ENCODE measurements at regions not wholly inside any gene's neighbourhood (a gene's known extent, or its start where the extent isn't known, plus 50 kb on each side); places are given as distances from the start of the nearest gene placed in this dataset.
"Not testable (repeated sequence)": the region's sequence is repeated elsewhere in the genome, so short reads cannot be mapped to it uniquely, and the experiment has no call there.

DNA sequence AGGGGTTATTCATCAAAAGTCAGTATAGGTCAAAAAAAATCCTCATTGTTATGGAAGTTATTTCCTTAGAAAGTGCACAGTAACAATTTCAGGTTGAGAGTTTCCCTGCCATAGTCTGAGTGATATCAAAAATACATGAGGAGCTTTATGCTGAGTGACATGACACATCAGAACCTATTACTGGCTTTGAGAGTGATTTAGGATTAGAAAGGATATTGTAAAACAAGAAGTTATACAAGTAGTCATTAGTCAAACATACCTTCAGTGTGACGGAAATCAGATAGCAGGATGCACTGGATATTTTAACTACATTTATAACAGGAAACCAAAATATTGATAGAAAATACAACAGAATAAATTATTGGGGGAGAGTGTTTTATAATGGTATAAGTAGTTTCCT lies 471.1 kb downstream of the VGLL3 start:
- DNase-seq: no peak

DNA sequence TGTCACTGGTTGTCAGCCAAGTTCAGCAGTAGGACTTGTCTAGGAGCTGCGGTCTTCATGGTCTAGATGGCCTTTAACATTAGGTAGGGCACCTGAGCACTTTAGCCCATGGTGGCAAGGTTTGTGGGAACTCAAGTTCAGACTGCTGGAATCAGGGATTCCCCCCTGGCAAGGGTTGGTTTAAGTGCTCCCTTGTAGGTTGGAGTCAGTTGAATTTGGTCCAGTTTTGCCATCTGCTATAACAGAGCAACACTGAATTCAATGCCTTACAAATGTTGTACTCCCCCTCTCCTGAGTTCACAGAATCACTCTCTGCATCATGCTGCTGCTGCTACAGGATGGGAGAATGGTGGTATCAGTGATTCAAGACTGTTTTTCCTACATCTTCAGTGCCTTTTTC lies 509.3 kb downstream of the VGLL3 start:
- DNase-seq: no peak

DNA sequence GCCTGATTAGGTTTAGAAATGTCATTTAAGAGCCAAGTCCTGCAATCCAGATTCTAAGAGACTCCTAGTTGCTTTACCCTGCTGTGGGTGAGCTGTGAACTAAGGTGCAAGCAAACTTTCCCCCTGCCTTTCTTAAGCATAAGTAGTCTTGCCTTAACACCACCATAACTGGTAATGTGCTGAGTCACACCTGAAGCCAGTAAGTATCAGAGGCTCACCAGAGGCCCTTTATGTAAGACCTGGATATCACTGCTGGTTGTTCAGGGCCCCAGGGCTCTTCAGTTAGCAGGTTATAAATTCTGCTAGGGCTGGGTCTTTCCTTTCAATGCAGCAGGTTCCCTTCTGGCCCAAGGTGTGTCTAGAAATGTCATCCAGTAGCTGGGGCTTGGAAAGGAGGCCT lies 509.9 kb downstream of the VGLL3 start:
- no peak for DNase-seq

DNA sequence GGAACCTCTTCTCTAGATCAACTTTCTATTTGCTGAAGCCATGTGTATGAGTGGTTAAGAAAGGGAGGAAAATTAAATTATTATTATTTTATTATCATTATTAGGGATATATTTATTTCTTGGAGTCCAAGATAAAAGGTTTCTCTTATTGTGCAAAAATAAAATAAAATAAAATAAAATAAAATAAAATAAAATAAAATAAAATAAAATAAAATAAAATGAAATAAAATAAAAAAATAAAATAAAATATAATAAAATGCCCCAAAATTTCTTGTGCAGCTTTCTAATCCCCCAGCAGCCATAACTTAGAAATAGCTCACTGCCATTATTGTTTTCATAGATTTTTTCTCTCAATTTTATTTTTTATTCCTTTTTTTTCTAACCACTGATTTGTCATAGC lies 526.8 kb downstream of the VGLL3 start:
- no peak for DNase-seq

DNA sequence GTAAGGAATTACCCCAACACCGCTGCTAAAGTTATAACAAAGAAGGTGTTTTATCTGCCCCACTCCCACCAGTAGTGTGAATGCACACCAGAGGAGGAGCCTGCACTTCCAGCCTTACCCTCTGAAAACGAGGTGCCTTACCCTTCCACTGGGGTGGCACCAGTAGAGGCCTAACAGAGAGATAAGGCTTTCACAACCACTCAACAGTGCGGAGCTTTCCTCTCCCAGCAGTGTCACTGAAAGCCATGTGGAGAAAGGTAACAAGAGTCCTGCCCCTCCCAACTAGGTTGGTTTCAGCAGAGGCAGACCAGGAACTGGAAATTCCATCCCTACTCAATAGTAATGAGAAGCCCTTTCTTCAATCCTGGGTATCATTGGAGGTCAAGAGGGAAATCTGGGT lies 539.2 kb downstream of the VGLL3 start:
- DNase-seq: no peak

DNA sequence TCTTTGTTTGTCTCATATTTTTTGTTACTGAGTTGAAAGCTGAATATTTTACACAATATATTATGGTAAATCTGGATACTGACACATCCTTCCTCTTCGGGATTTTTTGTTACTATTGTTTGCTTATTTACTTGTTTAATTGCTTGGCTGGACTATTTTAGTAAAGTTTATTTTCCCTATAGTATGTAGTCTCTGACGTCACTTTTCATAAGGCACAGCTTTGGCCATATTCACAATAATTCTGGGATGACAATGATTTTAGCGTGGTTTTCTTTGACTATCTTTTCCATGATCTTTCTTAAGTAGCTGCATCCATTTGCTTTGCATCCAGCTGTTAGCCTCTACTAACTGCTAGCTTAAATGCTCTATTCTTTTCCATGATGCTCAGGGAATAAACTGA lies 552.4 kb downstream of the VGLL3 start:
- no peak for DNase-seq

DNA sequence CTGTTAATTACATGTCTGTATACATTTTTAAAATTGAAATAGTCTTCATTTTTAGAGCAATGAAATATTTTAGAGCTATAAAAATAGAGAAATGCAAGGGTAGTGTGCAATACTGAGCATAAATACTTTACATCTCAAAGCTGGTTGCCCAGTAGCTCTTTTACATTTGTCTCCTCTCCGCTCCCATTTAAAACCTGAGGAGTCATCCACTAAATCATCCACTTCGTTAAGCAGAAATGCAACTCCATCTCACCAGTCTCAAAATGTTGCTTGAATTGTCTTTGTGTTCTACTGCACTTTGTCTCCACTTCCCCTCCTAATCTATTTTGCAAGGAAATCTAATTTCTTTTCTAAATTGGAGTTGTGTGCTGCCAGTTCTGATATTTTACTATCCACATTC lies 563.6 kb downstream of the VGLL3 start:
- DNase-seq: no peak

DNA sequence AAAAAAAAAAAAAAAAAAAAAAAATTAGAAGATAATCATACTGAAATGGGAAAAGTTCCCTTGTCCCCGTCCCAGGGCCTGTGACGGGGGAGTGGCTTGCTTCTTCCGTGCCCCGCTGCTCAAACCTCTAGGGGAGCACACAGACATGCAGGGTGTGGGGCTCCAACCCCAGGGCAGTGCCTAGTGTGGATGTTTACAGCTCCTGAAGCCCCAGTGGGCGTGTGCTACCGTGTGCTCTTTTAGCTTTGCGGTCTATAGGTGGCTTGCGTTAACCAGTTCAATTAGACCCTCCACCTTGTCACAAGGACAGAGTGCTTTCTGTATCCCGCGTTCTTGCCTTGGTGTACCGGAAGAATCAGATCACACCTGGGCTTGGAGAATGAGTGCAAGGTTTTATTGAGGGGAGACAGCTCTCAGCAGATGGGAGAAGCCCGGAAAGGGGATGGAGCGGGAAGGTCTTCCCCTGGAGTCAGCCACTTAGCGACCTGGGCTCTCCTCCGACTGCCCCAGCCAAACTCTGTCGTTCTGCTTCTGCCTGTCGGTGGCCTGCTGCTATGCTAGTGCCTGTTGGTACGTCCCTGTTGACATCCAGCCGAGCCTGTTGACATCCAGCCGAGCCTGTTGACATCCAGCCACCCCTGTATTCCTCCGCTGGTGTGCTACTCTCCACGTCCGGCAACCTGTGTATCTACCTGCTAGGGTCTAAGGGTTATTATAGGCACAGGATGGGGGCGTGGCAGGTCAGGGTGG lies 569.8 kb downstream of the VGLL3 start:
- no peak for DNase-seq

DNA sequence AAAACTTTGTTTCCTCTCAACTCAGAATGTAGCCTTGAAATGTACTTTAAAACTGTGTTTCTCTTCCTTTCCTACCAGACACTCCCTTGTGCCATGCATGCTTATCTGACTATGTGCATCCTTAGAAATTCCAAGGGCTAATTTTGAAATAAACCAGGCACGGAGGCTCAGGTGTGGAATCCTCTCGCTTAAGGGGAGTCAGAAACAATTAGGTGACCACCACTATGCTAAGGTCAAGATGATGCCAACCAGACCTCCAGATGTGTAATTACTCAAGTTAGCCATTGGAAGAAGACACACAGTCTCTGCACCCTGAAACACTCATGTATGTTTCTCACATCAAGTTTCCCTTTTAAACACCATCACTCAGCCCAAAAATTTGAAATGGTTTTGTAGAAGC lies 572.1 kb downstream of the VGLL3 start:
- DNase-seq: no peak

DNA sequence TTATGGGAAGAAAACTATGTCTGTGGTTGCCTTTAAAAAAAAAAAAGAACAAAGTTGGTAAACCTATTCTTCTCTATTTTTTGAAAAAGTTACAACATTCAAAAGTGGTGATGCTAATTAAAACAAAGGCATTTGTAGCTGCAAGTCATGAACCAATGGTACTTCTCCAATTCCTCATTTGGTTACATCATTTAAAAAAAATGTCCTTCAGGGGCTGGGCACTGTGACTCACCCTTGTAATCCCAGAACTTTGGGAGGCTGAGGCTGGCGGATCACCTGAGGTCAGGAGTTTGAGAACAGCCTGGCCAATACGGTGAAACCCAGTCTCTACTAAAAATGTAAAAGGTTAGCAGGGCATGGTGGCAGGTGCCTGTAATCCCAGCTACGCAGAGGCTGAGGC lies 574.6 kb downstream of the VGLL3 start:
- no peak for DNase-seq

DNA sequence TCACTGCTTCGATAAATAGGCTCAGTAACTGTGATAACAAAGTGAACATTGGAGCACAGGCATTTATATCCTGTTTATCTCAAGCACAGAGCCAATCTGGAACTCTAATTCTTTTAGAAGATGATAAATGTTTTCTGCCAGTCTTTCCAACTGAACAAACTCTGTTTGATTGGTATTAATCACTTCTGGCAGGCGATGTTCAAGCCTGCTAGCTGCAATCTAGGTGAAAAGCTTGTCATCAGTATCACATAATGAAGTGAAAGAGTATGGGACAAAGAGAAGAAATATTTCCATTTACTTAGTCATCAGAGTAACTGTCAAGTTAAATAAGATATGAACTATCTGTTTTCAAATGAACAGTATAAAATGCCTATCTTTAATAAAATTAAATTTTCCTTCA lies 577.3 kb downstream of the VGLL3 start:
- no peak for DNase-seq

DNA sequence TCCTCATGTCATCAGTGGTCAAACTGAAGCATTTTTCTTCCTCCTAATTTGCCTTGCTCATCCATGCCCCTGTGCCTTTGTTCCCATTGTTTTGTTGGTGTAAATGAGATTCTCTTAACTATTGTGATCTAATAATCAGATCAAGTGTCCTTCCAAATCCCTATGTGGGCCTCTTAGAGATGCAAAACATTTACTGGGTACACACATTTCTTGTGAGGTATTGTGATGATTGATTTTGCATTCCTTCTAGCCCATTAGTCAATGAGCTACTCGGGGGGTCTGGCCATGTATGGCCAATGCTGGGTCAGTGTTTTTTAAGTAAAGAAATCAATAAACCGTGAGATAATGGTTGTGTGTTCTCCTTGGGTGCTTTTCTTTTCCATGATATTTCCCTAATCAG lies 580.4 kb downstream of the VGLL3 start:
- no peak for DNase-seq

DNA sequence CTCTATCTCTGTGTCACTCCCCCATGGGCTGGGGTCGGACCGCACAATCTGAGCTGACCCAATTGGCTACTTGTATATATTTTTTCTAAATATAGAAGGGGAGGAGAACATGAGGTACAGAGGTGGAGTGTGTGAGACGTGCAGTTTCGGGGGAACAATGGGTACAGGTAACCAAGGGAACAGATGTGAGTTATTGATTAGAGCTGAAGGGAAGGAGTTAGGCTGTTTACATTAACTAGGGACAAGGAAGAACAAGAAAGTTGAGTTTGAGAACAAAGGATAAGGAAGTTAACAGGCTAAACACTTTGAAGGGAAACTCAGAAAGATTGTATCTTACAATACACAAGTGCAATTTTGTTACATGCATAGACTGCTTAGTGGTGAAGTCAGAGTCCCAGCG lies 601.2 kb downstream of the VGLL3 start:
- DNase-seq: not testable (repeated sequence)

DNA sequence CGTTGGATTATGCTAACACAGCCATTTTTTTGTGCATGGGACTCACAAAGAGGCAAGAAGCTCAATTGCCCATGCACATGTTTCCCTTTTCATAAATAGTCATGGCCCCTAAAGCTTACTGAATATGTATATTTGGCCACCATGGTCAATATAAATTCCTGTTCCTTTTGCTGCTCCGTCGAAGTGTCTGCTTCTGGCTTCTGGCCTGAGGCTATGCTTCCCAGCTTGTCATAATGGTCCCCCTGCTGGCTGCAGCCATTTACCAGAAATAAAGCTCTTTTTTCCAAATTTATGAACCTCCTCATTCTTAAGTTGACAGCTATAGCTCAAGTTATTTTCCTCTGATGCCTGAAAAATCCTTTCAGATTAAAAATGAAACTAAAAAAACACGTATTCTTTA lies 602.1 kb downstream of the VGLL3 start:
- DNase-seq: no peak

DNA sequence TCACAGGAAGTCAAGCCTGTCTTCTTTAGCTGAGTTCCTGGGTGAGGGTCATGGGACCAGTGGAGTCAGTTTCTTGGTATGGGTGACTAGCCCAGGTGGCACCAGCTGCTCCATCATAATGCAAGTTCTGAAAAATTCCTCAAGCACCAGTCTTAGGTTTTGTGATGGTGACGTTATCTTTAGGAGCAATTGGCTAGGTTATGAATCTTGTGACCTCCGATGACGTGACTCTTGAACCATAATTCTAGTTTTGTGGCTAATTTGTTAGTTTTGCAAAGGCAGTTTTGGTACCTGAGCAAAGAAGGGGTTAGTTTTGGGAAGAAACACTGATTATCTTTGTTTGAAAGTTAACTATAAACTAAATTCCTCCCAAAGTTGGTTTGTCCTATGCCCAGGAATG lies 608.4 kb downstream of the VGLL3 start:
- DNase-seq: no peak

DNA sequence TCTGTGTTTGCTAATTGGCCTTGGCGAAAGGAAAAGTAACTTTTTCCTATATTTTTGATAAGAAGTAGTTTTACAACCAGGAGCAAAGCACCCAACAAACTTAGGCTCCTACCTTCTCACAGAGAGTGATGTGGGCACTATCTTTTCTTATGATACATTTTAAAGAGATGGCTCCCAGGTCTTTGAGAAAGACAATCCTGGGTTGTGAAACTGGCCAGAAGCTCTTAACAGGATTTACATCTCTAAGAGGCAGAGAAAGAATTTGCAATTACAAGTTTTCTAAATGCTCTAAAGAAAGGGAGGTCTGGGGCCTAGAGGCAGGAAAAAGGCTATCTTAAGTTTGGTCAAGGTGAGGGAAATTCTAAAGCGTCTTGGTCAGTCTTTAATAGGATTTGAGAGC lies 609.7 kb downstream of the VGLL3 start:
- no peak for DNase-seq

DNA sequence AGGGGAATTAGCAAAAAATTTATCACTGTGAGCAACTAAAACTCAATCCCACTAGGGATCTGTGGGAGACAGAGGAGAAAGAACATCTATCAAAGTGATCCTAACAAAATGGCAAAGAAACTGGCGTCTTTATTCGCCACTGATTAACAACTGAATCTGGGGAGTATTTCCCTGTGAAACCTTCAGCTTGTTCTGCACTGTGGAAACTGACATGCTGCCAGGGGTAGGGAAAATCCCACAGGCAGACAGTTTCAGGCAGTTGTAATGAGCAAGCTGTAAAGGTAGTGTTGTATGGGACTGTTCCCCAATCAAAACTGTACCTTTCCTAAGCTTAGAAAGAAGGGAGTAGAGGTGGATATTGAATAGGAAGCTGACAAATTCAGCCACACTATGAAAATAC lies 611.7 kb downstream of the VGLL3 start:
- DNase-seq: no peak

DNA sequence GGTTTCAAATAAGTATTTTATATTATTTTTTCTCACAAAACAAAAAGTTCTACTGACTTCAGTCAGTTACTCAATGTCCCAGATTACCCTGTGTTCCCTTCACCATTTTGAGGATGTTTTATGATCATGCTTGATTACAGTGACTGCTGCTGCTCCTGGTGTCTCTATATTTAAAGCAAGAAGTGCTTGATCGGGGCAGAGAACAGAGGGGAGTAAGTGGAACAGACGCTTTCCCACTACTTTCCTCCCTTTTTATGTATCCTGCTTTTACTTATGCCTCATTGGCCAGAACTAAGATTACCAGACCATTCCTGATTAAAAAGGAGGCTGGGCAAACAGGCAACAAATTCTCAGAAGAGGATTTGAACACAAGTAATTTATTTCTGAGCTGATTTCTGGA lies 612.1 kb downstream of the VGLL3 start:
- no peak for DNase-seq

DNA sequence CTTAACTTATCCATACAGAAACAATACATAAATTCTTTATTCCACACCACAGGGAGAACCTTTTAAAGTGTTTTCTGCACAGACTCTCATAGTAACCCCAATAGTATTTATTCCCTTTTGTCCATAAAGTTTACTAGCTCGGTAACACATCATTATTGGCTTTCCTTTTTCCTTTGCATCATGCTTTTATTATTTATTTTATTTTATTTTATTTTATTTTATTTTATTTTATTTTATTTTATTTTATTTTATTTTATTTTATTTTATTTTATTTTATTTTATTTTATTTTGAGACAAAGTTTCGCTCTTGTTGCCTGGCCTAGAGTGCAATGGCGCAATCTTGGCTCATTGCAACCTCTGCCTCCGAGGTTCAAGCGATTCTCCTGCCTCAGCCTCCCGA lies 655.4 kb downstream of the VGLL3 start:
- not testable (repeated sequence) for DNase-seq

DNA sequence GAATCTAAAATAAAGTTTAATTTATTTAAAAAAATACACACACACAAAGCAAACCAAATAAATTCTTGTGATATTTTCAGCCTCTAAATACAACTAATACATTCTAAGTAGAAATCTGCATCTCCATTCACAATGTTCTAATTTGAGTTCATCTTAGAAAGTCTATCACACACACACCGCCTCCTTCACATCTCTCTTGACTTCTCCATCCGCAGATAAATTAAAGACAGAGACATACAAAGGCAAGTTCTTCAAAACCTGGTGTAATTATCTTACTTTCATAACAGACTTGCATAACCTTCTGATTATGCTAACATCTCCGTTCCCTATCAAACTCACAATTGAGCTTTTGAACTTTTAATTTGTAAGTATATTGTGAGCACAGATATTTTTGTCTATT lies 657.3 kb downstream of the VGLL3 start:
- no peak for DNase-seq

DNA sequence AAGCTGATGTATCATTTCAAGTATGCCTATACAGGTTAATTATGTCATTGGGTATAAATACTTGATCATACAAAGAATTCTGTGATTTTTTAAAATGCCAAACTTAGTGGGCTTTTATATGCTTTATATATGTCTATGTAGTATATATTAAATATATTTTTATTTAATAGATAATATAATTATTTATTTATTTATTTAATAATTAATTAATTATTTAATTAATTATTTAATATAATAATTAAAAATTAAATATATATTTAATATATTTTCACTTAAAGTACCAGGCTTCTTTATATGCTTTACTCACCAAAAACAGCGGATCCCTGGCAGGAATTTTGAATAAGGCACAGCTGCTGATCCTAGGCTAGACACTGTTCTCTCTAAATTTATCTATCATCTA lies 687.0 kb downstream of the VGLL3 start:
- DNase-seq: no peak

DNA sequence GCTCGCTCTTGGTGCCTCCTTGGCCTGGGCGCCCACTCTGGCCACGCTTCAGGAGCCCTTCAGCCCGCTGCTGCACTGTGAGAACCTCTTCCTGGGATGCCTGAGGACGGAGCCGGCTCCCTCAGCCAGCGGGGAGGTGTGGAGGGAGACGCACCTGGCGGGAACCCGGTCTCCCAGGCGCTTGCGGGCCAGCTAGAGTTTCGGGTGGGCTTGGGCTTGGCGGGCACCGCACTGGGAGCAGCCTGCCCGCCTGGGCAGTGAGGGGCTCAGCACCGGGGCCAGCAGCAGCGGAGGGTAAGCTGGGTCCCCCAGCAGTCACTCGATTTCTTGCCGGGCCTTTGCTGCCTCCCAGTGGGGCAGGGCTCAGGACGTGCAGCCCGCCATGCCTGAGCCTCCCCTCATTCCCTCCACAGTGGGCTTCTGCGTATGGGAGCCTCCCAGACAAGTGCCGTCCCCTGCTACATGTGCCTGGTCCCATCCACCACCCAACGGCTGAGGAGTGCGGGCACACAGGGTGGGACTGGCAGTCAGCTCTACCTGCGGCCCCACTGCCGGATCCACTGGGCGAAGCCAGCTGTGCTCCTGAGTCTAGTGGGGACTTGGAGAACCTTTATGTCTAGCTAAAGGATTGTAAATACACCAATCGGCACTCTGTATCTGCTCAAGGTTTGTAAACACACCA lies 708.7 kb downstream of the VGLL3 start:
- no peak for DNase-seq

DNA sequence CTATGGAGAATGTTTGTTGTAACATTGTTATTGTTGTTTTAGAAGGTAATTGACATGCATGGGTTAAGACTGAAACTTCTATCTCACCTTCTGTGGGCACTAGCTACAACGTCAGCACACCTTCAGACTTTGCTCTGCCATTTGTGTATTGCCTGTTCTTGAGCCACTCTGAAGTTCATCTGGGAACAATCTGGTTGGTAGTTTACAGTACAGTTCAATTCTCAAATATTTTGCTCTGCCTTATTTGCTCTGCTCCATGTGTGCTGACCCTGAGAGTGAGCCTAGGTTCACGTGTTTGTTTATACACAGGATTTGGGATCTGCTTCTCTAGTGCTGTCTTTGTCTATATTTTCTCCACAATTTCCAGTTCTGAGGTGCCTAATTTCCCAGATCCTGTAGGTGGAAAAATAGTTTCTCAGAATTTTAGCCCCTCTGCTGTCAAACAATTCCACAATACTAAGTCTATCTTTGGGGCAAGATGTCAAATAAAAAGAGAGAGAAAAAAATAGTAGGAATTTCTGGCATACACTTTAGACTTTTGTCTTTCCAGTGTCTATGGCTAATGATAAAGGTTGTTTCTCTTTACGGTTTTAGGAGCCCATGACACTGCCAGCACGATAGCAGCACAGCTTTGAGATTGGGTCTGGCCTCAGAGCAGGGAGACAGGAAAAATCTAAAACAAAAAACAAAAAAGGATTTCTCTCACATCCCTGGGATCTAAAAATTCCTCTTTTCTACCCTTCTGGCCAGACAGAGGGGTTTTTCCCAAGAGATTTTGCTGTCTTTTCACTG lies 721.4 kb downstream of the VGLL3 start:
- no peak for DNase-seq

DNA sequence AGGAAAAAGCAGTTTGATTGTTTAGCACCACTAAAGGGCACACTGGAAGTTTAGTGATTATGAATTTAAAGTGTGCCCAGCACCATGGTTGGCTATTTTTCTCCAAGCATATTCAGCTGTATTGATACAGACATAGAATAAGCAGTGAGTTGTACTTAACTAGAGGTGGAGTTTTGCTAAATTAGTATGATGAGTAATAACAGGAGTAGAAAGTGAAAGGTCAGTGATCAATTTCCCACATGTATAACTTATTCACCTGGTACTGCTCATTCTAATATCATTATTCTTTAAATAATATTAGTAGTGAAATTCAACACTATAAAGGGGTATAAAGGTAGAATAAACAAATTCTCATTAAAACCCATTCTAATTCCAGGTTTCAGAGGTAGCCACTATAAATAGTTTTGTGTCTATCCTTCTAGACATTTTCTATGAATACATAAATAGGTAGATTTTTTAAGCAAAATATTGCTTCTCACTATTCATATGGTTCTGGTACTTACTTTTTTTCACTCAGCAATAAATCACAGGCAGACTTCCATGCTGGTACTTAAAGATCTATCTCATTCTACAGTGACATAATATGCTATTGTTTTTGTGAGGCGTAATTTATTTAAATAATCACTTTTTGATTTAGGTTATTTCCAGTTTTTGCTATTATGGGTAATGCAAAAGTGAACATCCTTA lies 732.9 kb downstream of the VGLL3 start:
- no peak for DNase-seq

All from CD4-positive, alpha-beta T cell treated with Interleukin-4 for 4 hours (primary cell).